Endodermal cell (in vitro differentiated cells): ENCODE measurements at regions not wholly inside any gene's neighbourhood (a gene's known extent, or its start where the extent isn't known, plus 50 kb on each side); places are given as distances from the start of the nearest gene placed in this dataset.

Experiments used
- DNase-seq: peaks from one replicate; pipeline ENCODE4 v3.0.0-alpha.2; 2017
- H3K27ac ChIP-seq: 2 replicates; pipeline ENCODE4 v1.5.1; 2013; ENCODE audit warnings: mild to moderate bottlenecking, low read depth, low read length, moderate library complexity
- H3K27me3 ChIP-seq: 2 replicates; pipeline ENCODE4 v1.6.1; 2013; ENCODE audit warnings: mild to moderate bottlenecking, low read length, moderate library complexity; ENCODE audit not compliant: insufficient read depth, control insufficient read depth, poor library complexity, severe bottlenecking
- H3K36me3 ChIP-seq: 2 replicates; pipeline ENCODE4 v1.7.0; 2013; ENCODE audit warnings: mild to moderate bottlenecking, low read length, moderate library complexity; ENCODE audit not compliant: control insufficient read depth, insufficient read depth
- H3K4me1 ChIP-seq: one replicate; pipeline ENCODE4 v1.7.0; 2013; ENCODE audit warnings: low read length; ENCODE audit not compliant: control insufficient read depth, insufficient read depth
- H3K4me3 ChIP-seq: 2 replicates; pipeline ENCODE4 v1.5.1; 2013; ENCODE audit warnings: mild to moderate bottlenecking, low read length, moderate library complexity
- H3K9ac ChIP-seq: 2 replicates; pipeline ENCODE4 v1.6.1; 2013; ENCODE audit warnings: mild to moderate bottlenecking, low read length, moderate library complexity; ENCODE audit not compliant: poor library complexity, severe bottlenecking; ENCODE audit errors: extremely low read depth
- H3K9me3 ChIP-seq: 2 replicates; pipeline ENCODE4 v1.6.1; 2013; ENCODE audit warnings: mild to moderate bottlenecking, low read length, moderate library complexity; ENCODE audit not compliant: control insufficient read depth
- H3K27ac Mint-ChIP-seq: 2 replicates; pipeline ENCODE4 v1.8.0; 2020; ENCODE audit warnings: mixed read lengths
- H3K27me3 Mint-ChIP-seq: 2 replicates; pipeline ENCODE4 v1.8.0; 2021; ENCODE audit warnings: mild to moderate bottlenecking, mixed read lengths; ENCODE audit not compliant: insufficient read depth
- H3K36me3 Mint-ChIP-seq: 2 replicates; pipeline ENCODE4 v1.8.0; 2020; ENCODE audit warnings: low read depth, mixed read lengths
- H3K4me1 Mint-ChIP-seq: 2 replicates; pipeline ENCODE4 v1.8.0; 2020; ENCODE audit warnings: mixed read lengths
- H3K4me3 Mint-ChIP-seq: 2 replicates; pipeline ENCODE4 v1.8.0; 2020; ENCODE audit warnings: mild to moderate bottlenecking, moderate library complexity, mixed read lengths
- H3K9me3 Mint-ChIP-seq: 2 replicates; pipeline ENCODE4 v1.8.0; 2020; ENCODE audit warnings: mild to moderate bottlenecking, mixed read lengths
- WGBS, 2 experiments: methylation state at CpG; one replicate each; pipeline versions ENCODE4 v1.1.5 to v1.1.7; 2013; ENCODE audit warnings: missing lambda C conversion rate in 2 of 2, mixed read lengths in 1 of 2; ENCODE audit not compliant: insufficient coverage in 1 of 2, insufficient read length in 1 of 2; 5-methylcytosine and 5-hydroxymethylcytosine counted together
- TF ChIP-seq, protein P1 (sequence below): fragments of 200-600 bp; sonication (generic); conservative IDR thresholded peaks from 2 replicates; pipeline ENCODE4 v1.5.0; 2021; ENCODE audit warnings: antibody characterized with exemption, mild to moderate bottlenecking

- H3K9me3 ChIP-seq: no peaks in the 10 kb centered on the region
- WGBS, 2 experiments: 89 to 96% methylated on average over 4 to 5 of the region's 5 CpGs
- no peak overlapping the region for H3K27ac ChIP-seq
- no peak overlapping the region for H3K9ac ChIP-seq
- no peak for DNase-seq
- Mint-ChIP-seq H3K4me3 (no peak overlapping the region), H3K27ac (no peak overlapping the region), H3K27me3 (no peaks in the 10 kb centered on the region), H3K36me3 (no peaks in the 10 kb centered on the region), H3K4me1 (peaks cover 7% of the 10 kb centered on the region), H3K9me3 (no peaks in the 10 kb centered on the region)
- no peaks in the 10 kb centered on the region for H3K4me1 ChIP-seq
- H3K4me3 ChIP-seq: no peak overlapping the region
- no peaks in the 10 kb centered on the region for H3K27me3 ChIP-seq
- TF ChIP-seq, protein P1, sequence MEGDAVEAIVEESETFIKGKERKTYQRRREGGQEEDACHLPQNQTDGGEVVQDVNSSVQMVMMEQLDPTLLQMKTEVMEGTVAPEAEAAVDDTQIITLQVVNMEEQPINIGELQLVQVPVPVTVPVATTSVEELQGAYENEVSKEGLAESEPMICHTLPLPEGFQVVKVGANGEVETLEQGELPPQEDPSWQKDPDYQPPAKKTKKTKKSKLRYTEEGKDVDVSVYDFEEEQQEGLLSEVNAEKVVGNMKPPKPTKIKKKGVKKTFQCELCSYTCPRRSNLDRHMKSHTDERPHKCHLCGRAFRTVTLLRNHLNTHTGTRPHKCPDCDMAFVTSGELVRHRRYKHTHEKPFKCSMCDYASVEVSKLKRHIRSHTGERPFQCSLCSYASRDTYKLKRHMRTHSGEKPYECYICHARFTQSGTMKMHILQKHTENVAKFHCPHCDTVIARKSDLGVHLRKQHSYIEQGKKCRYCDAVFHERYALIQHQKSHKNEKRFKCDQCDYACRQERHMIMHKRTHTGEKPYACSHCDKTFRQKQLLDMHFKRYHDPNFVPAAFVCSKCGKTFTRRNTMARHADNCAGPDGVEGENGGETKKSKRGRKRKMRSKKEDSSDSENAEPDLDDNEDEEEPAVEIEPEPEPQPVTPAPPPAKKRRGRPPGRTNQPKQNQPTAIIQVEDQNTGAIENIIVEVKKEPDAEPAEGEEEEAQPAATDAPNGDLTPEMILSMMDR: no peak
- no peaks in the 10 kb centered on the region for H3K36me3 ChIP-seq
These were observed 152.0 kb upstream of the PTPN1 start for GRCh38 chr20:50358166-50358565.

GRCh38 chr20:50358971-50359370, 151.2 kb upstream of the PTPN1 start:
- Histone ChIP-seq H3K27me3 (no peaks in the 10 kb centered on the region), H3K27ac (no peak overlapping the region), H3K4me3 (no peak overlapping the region), H3K36me3 (no peaks in the 10 kb centered on the region), H3K9ac (no peak overlapping the region), H3K9me3 (no peaks in the 10 kb centered on the region), H3K4me1 (no peaks in the 10 kb centered on the region)
- WGBS, 2 experiments: 93 to 100% methylated on average over 1 to 13 of the region's 13 CpGs
- TF ChIP-seq, protein P1: no peak
- Mint-ChIP-seq H3K4me1 (no peaks in the 10 kb centered on the region), H3K27ac (no peak overlapping the region), H3K27me3 (no peaks in the 10 kb centered on the region), H3K9me3 (no peaks in the 10 kb centered on the region), H3K36me3 (no peaks in the 10 kb centered on the region), H3K4me3 (no peak overlapping the region)
- DNase-seq: no peak

DNA sequence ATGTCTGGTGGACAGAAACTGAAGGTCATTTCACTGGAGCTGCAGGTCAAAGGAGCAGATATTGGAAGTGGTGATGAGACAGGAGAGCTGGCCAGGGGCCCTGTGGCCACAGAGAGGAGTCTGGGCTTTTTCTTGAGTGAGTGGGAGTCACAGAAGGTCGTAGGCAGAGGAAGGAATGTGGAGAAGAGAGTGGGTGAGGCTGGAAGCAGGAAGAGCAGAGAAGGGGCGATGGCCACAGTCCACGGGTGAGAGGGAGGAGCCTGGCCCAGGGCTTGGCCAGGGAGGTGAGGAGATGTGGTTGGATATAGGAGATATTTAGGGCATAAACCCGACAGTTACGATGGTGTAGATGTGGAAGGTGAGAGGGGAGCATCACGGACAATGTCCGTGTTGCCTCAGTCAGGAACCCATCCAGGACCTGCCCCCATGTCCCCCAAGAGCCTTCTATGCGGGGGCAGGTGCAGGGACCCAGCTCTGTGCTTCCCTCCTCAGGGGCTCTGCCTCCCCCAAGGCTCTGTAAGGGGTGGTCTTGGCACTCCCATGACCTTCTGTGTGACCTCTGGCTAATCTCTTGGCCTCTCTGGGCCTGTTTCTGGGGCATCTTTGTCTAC, 150.5 kb upstream of the PTPN1 start:
- Mint-ChIP-seq H3K4me3 (no peak overlapping the region), H3K9me3 (no peaks in the 10 kb centered on the region), H3K27me3 (no peaks in the 10 kb centered on the region), H3K27ac (no peak overlapping the region), H3K36me3 (no peaks in the 10 kb centered on the region), H3K4me1 (no peaks in the 10 kb centered on the region)
- Histone ChIP-seq H3K27me3 (no peaks in the 10 kb centered on the region), H3K4me3 (no peak overlapping the region), H3K9ac (no peak overlapping the region), H3K9me3 (no peaks in the 10 kb centered on the region), H3K27ac (no peak overlapping the region), H3K36me3 (no peaks in the 10 kb centered on the region), H3K4me1 (no peaks in the 10 kb centered on the region)
- WGBS, 2 experiments: 80 to 92% methylated on average over 5 to 8 of the region's 8 CpGs
- DNase-seq: no peak
- TF ChIP-seq, protein P1: no peak
